GM18858 (cell line): ENCODE measurements at regions not wholly inside any gene's neighbourhood (a gene's known extent, or its start where the extent isn't known, plus 50 kb on each side); places are given as distances from the start of the nearest gene placed in this dataset.

Experiments used
- ATAC-seq: cut with Tn5 transposase; IDR thresholded peaks from one replicate; pipeline ENCODE4 v1.9.1; 2021; ENCODE audit not compliant: unreplicated experiment

DNA sequence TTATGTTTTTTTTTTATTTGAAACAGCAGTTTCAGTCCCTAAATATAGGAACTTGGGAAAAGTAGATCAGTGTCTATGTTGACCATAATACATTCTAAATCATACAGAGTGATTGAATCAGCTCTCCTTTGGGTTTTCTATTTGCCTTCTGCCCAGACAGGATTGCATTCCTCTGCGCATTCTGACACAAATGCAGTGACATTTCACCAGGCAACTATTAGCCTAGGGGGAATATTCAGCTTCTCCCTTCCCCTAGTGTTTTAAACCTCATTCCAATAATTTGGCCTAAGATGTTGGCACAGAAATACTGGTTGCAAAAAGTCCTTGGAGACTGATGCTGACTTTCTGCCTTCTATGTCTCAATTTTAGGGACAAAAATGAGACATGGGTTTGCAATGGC, 172.8 kb downstream of the PTGER3 start:
- no peak for ATAC-seq

GRCh38 chr1:70877343-70877742, 170.3 kb downstream of the PTGER3 start:
- no peak for ATAC-seq

GRCh38 chr1:70887936-70888335, 159.7 kb downstream of the PTGER3 start:
- ATAC-seq, result no peak

DNA sequence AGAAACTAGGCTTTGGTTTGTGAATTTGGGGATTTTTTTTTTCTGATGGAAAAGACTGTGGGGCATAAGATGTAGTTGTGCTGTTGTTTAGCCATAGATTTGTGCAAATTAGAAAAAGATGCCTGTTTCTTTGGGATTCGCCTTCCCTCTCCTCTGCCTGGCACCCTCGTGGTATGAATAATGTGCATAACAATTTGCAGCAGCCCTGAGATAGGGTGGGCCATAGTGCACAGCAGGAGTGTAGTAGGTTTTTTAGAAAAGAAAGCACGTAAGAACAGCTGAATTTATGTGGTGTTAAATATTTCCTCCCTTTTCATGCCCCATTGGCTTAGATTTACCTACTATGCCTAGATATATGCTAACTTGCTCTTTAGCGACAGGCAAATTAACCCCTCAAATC, 158.9 kb downstream of the PTGER3 start:
- no peak for ATAC-seq

GRCh38 chr1:70890408-70890807, 157.2 kb downstream of the PTGER3 start:
- no peak for ATAC-seq

DNA sequence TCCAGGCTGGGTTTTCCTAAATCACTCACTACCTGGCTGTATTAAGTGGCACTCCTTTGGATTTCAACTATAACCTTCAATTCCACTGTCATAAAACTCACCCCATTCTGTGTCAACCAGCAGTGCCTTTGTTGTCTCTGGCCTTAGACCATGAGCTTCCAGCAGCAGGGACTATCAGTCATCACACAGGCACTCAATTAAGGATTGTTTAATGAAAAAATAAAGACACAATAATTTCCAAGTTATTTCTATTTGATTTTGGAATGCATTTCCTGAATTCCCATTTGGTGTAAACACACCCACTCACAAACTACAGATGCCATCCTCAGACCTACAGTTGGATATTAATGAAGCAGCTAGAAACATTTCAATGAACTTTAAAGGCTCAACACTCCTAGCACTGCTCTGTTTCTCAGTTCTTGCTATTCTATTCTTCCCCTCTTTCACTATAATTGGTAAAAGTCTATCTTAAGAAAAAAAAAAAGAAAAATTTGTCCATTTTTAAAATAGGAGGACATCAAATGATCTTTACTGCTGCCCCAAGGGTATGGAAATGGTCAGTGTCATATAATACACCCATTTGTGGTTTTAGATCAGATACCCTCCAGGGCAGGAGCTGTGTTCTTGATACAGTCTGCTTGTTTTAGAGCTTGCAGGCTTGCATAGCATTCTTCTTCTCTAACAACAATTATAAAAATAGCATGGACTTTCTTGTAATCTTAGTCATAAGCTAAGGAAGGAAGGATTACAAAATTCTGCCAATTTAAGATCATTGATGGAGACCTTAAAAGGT, 156.4 kb downstream of the PTGER3 start:
- ATAC-seq, result no peak

- no peak for ATAC-seq
Measured at GRCh38 chr1:70892140-70892539, 155.5 kb downstream of the PTGER3 start.

GRCh38 chr1:70892930-70893329, 154.7 kb downstream of the PTGER3 start:
- ATAC-seq, result no peak

GRCh38 chr1:70893381-70893780, 154.2 kb downstream of the PTGER3 start:
- no peak for ATAC-seq

- no peak for ATAC-seq
Measured at GRCh38 chr1:70895531-70895930, 152.1 kb downstream of the PTGER3 start.

- ATAC-seq, result no peak
Measured at GRCh38 chr1:70896224-70896623, 151.4 kb downstream of the PTGER3 start.

GRCh38 chr1:70897273-70897672, 150.3 kb downstream of the PTGER3 start:
- ATAC-seq, result no peak

- ATAC-seq, result no peak
Measured at GRCh38 chr1:70899735-70900134, 147.9 kb downstream of the PTGER3 start.

GRCh38 chr1:70902211-70902610, 145.4 kb downstream of the PTGER3 start:
- ATAC-seq, result no peak

- ATAC-seq, result no peak
Measured at GRCh38 chr1:70906800-70907199, 140.8 kb downstream of the PTGER3 start.

DNA sequence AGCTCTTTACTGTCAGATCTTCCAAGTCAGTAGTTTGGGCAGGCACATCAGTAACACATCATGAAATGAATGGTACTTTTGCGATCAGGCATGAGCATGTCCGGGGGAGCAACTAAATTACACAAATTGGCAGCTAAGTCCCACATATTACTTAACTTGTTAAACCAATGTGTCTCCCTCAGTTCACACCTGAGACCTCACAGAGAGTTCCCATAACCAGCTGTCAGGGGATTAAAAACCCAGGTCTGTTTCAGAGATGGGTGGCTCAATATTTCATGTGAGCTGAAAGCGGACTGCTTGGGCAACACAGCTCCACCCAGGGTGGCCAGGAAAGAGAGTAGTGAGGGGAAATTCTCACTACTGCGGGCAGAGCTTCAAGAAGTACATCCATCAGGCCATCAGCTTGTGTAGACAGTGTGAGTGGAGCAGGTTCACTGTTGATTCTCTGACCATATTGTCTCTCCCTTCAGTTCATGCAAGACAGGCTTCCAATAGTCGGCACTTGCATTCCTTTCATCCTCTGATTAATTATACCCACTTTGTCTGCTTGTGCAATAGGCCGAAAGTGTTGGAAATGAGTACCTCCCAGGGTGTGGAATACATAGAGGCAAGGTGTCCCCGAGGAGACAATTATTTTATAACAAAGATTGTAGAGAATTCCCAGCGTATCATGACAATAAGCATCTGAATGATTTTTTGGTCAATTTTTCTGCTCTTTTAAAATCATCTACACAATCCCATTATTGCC, 139.9 kb downstream of the PTGER3 start:
- ATAC-seq, result no peak

DNA sequence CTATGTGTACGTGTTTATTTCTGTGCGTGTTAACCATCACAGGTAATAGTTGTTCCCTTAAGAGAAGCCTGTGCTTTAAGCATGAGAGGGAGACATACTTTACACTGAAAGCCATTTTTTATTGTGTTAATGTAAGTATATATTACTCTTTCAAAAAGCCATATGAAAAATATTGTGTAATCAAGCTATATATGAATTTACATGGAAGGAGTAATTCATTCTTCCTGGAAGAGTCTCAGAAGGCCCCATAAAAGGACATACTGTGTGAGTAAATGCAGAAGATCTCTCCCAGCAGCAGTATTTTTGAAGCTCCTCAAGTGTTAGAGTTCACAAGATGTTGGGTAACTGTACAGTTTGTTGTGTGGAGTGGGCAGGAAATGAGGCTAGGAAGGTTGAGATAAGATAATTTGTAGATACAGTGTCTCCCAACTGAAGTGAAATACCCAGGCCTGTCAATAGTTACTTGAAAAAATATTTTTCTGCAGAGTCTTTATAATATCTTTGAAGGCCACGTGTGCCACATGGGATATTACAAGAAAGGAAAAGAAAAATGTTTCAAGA, 138.3 kb downstream of the PTGER3 start:
- no peak for ATAC-seq

GRCh38 chr1:70910013-70910412, 137.6 kb downstream of the PTGER3 start:
- ATAC-seq, result peak; percentile 69

DNA sequence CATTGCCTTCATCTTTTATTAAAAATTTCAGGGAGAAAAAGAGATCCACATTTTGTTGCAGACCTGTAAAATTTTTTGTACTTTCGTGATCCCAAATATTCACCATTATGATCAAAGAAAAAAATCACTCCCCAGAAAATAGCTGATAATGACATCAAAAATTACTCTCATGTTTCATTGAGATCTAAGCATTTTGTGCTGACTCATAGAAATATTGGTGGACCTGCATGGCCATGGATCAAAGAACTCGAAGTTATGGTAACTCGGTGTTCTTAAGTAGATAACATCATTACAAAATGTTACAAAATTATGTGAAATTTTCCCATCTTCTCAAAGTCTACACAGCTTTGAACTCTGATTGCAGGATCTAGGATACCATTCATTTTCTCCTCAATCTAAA, 135.8 kb downstream of the PTGER3 start:
- no peak for ATAC-seq

GRCh38 chr1:70914224-70914623, 133.4 kb downstream of the PTGER3 start:
- ATAC-seq, result no peak

GRCh38 chr1:70915258-70916033, 132.2 kb downstream of the PTGER3 start:
- ATAC-seq, result no peak
